ENCODE measurements at regions not wholly inside any gene's neighbourhood (a gene's known extent, or its start where the extent isn't known, plus 50 kb on each side); places are given as distances from the start of the nearest gene placed in this dataset.

GRCh38 chr12:123065676-123066383, 85.1 kb downstream of the PITPNM2 start:
- TF ChIP-seq CTCF (IDR thresholded peaks at IDR 0.05) = no peak
- no peak for TF ChIP-seq POLR2A (IDR thresholded peaks at IDR 0.05)
- Histone ChIP-seq H3K4me1 (peaks cover 20 to 42% of the 10 kb centered on the region in 2 donors), H3K27ac (no peak overlapping the region), H3K27me3 (no peaks in the 10 kb centered on the region), H3K4me3 (replicated peaks in 1 of 3) (no peak overlapping the region), H3K9me3 (no peaks in the 10 kb centered on the region), H3K36me3 (no peaks in the 10 kb centered on the region)
- intact Hi-C loops (cut with DNase I) = no loop called here
- WGBS, 2 donors = 87 to 91% methylated on average over 7 to 9 of the region's 9 CpGs
- DNase-seq = no peak

GRCh38 chr12:123064885-123065619, 84.6 kb downstream of the ARL6IP4 start:
- intact Hi-C loops (cut with DNase I) = no loop called here

GRCh38 chr12:123064366-123064765, 83.9 kb downstream of the ARL6IP4 start:
- DNase-seq = no peak
- H3K27ac ChIP-seq = peak overlapping the region in 1 of 3 donors; percentile 20
- 54 to 69% methylated on average over 6 to 8 of the region's 8 CpGs for WGBS, 2 donors
- intact Hi-C loops (cut with DNase I) = no loop called here
- no peak for TF ChIP-seq CTCF (IDR thresholded peaks at IDR 0.05)
- TF ChIP-seq POLR2A (IDR thresholded peaks at IDR 0.05) = no peak
- no peaks in the 10 kb centered on the region for H3K36me3 ChIP-seq
- H3K4me3 ChIP-seq (replicated peaks in 1 of 3) = no peak overlapping the region
- H3K27me3 ChIP-seq = no peaks in the 10 kb centered on the region
- peaks cover 20 to 44% of the 10 kb centered on the region in 2 donors for H3K4me1 ChIP-seq
- no peaks in the 10 kb centered on the region for H3K9me3 ChIP-seq

More at GRCh38 chr12:123064885-123065619, 84.6 kb downstream of the ARL6IP4 start:
- DNase-seq = no peak
- TF ChIP-seq CTCF (IDR thresholded peaks at IDR 0.05) = no peak
- H3K4me3 ChIP-seq (replicated peaks in 1 of 3) = no peak overlapping the region
- H3K27ac ChIP-seq = no peak overlapping the region
- H3K27me3 ChIP-seq = no peaks in the 10 kb centered on the region
- H3K9me3 ChIP-seq = no peaks in the 10 kb centered on the region
- 83 to 93% methylated on average over 5 of the region's 8 CpGs for WGBS, 2 donors
- H3K4me1 ChIP-seq = peaks cover 20 to 37% of the 10 kb centered on the region in 2 donors
- no peaks in the 10 kb centered on the region for H3K36me3 ChIP-seq

- 60 to 65% methylated on average over 1 to 2 of the region's 2 CpGs for WGBS, 2 donors
- intact Hi-C loops (cut with DNase I) = no loop called here
Observed at GRCh38 chr12:123063535-123063934, 83.1 kb downstream of the ARL6IP4 start.

More at GRCh38 chr12:123063535-123063934, 83.1 kb downstream of the ARL6IP4 start:
- Histone ChIP-seq H3K4me3 (replicated peaks in 1 of 3) (no peak overlapping the region), H3K27me3 (no peaks in the 10 kb centered on the region), H3K36me3 (no peaks in the 10 kb centered on the region), H3K9me3 (no peaks in the 10 kb centered on the region), H3K4me1 (peaks cover 20 to 50% of the 10 kb centered on the region in 2 donors), H3K27ac (peak overlapping the region in 1 of 3 donors; percentile 20)
- no peak for DNase-seq
- TF ChIP-seq POLR2A (IDR thresholded peaks at IDR 0.05) (no peak), CTCF (IDR thresholded peaks at IDR 0.05) (no peak)
